Endothelial cell of umbilical vein (primary cell): ENCODE measurements at regions not wholly inside any gene's neighbourhood (a gene's known extent, or its start where the extent isn't known, plus 50 kb on each side); places are given as distances from the start of the nearest gene placed in this dataset.

Experiments
- CTCF ChIP-seq, 2 donors: IDR thresholded peaks; 1 replicate in 1 of 2; 2 replicates in 1 of 2; pipeline ENCODE4 v1.5.1; 2011; ENCODE audit warnings: low read length in 2 of 2, mild to moderate bottlenecking in 2 of 2, moderate library complexity in 2 of 2, control low read depth in 1 of 2, inconsistent platforms in 1 of 2, low read depth in 1 of 2; ENCODE audit not compliant: insufficient read depth in 1 of 2; ENCODE audit errors: extremely low read depth in 1 of 2
- EZH2 ChIP-seq: IDR thresholded peaks from 2 replicates; pipeline ENCODE4 v1.6.1; 2012; ENCODE audit warnings: borderline replicate concordance, low read depth, mild to moderate bottlenecking, moderate library complexity, low read length, inconsistent platforms; ENCODE audit not compliant: severe bottlenecking
- POLR2AphosphoS5 ChIP-seq: IDR thresholded peaks from 2 replicates; pipeline ENCODE4 v1.6.1; 2012; ENCODE audit warnings: low read depth, mild to moderate bottlenecking, control low read depth, low read length, moderate library complexity; ENCODE audit not compliant: insufficient read depth

- TF ChIP-seq CTCF (IDR thresholded peaks at IDR 0.05; ENCODE audit: extremely low read depth in 1 of 2, insufficient read depth in 1 of 2, low read depth in 1 of 2, low read length in 2 of 2), result no peak
- TF ChIP-seq EZH2, result no peak
- no peak for TF ChIP-seq POLR2AphosphoS5
Measured at GRCh38 chr2:145404690-145405089, 884.8 kb upstream of the ZEB2 start.
